GM21576 (cell line): ENCODE measurements at regions not wholly inside any gene's neighbourhood (a gene's known extent, or its start where the extent isn't known, plus 50 kb on each side); places are given as distances from the start of the nearest gene placed in this dataset.
"Not testable (repeated sequence)": the region's sequence is repeated elsewhere in the genome, so short reads cannot be mapped to it uniquely, and the experiment has no call there.

Experiments used
- ATAC-seq: cut with Tn5 transposase; IDR thresholded peaks from one replicate; pipeline ENCODE4 v1.9.1; 2021; ENCODE audit warnings: mild to moderate bottlenecking, moderate library complexity; ENCODE audit not compliant: unreplicated experiment

- ATAC-seq, result no peak
Measured at GRCh38 chr6:56839533-56840183, 115.2 kb upstream of the BEND6 start.

GRCh38 chr6:56838965-56839364 lies 115.9 kb upstream of the BEND6 start:
- no peak for ATAC-seq

- ATAC-seq, result no peak
Measured at GRCh38 chr6:56838016-56838555, 116.8 kb upstream of the BEND6 start.

GRCh38 chr6:56837322-56837894 lies 117.5 kb upstream of the BEND6 start:
- no peak for ATAC-seq

GRCh38 chr6:56835612-56836011 lies 119.3 kb upstream of the BEND6 start:
- no peak for ATAC-seq

- ATAC-seq, result no peak
Measured at GRCh38 chr6:56833873-56834272, 121.0 kb upstream of the BEND6 start.

- ATAC-seq, result no peak
Measured at GRCh38 chr6:56833127-56833791, 121.6 kb upstream of the BEND6 start.

GRCh38 chr6:56832225-56832624 lies 122.7 kb upstream of the BEND6 start:
- ATAC-seq, result no peak

GRCh38 chr6:56831334-56831733 lies 123.6 kb upstream of the BEND6 start:
- ATAC-seq, result no peak

- no peak for ATAC-seq
Measured at GRCh38 chr6:56827908-56828649, 126.8 kb upstream of the BEND6 start.

GRCh38 chr6:56824431-56824830 lies 130.5 kb upstream of the BEND6 start:
- not testable (repeated sequence) for ATAC-seq

GRCh38 chr6:56821005-56821432 lies 133.9 kb upstream of the BEND6 start:
- ATAC-seq, result no peak

GRCh38 chr6:56820060-56820459 lies 134.8 kb upstream of the BEND6 start:
- ATAC-seq, result no peak

GRCh38 chr6:56819604-56820003 lies 135.3 kb upstream of the BEND6 start:
- no peak for ATAC-seq

GRCh38 chr6:56816370-56816769 lies 138.5 kb upstream of the BEND6 start:
- ATAC-seq, result no peak

GRCh38 chr6:56815436-56815835 lies 139.5 kb upstream of the BEND6 start:
- ATAC-seq, result no peak

- no peak for ATAC-seq
Measured at GRCh38 chr6:56814802-56815201, 140.1 kb upstream of the BEND6 start.

- ATAC-seq, result no peak
Measured at GRCh38 chr6:56814308-56814707, 140.6 kb upstream of the BEND6 start.

- ATAC-seq, result not testable (repeated sequence)
Measured at GRCh38 chr6:56812851-56813250, 142.1 kb upstream of the BEND6 start.

GRCh38 chr6:56808871-56809359 lies 146.0 kb upstream of the BEND6 start:
- no peak for ATAC-seq

- no peak for ATAC-seq
Measured at GRCh38 chr6:56807989-56808337, 146.9 kb upstream of the BEND6 start.
